Trophoblast cell (in vitro differentiated cells and primary cell): ENCODE measurements at regions not wholly inside any gene's neighbourhood (a gene's known extent, or its start where the extent isn't known, plus 50 kb on each side); places are given as distances from the start of the nearest gene placed in this dataset.

Source experiments
- DNase-seq, 2 donors: peaks; one replicate each; pipeline ENCODE4 v3.0.0-alpha.2; 2016
- H2AFZ ChIP-seq: 2 replicates; pipeline ENCODE4 v1.6.1; 2013; ENCODE audit warnings: low read length, moderate library complexity, mild to moderate bottlenecking; ENCODE audit not compliant: insufficient read depth, poor library complexity
- H2AK5ac ChIP-seq: 2 replicates; pipeline ENCODE4 v1.6.1; 2013; ENCODE audit warnings: mild to moderate bottlenecking, low read length
- H2BK120ac ChIP-seq: 2 replicates; pipeline ENCODE4 v1.6.1; 2013; ENCODE audit warnings: low read length, mild to moderate bottlenecking, moderate library complexity; ENCODE audit not compliant: insufficient read depth, poor library complexity
- H2BK12ac ChIP-seq: 2 replicates; pipeline ENCODE4 v1.6.1; 2013; ENCODE audit warnings: mild to moderate bottlenecking, low read length, moderate library complexity
- H2BK5ac ChIP-seq: 2 replicates; pipeline ENCODE4 v1.6.1; 2013; ENCODE audit warnings: low read length, low read depth, moderate library complexity, mild to moderate bottlenecking; ENCODE audit not compliant: poor library complexity
- H3K14ac ChIP-seq: 2 replicates; pipeline ENCODE4 v1.6.1; 2013; ENCODE audit warnings: mild to moderate bottlenecking, low read length
- H3K18ac ChIP-seq: 2 replicates; pipeline ENCODE4 v1.6.1; 2013; ENCODE audit warnings: mild to moderate bottlenecking, low read length
- H3K23ac ChIP-seq: 2 replicates; pipeline ENCODE4 v1.6.1; 2013; ENCODE audit warnings: low read length
- H3K27ac ChIP-seq: 2 replicates; pipeline ENCODE4 v1.5.1; 2013; ENCODE audit warnings: low read depth, mild to moderate bottlenecking, inconsistent platforms, low read length, moderate library complexity
- H3K27me3 ChIP-seq: 2 replicates; pipeline ENCODE4 v1.6.1; 2013; ENCODE audit warnings: inconsistent platforms, mild to moderate bottlenecking, low read length, moderate library complexity; ENCODE audit not compliant: insufficient read depth
- H3K36me3 ChIP-seq, 2 experiments: 1 replicate in 1 of 2; 2 replicates in 1 of 2; pipeline ENCODE4 v1.6.1; 2013; ENCODE audit warnings: low read length in 2 of 2, mild to moderate bottlenecking in 2 of 2, moderate library complexity in 1 of 2; ENCODE audit not compliant: insufficient read depth in 2 of 2, control insufficient read depth in 1 of 2
- H3K4ac ChIP-seq: 2 replicates; pipeline ENCODE4 v1.6.1; 2013; ENCODE audit warnings: low read depth, mild to moderate bottlenecking, low read length, moderate library complexity
- H3K4me1 ChIP-seq, 2 experiments: 1 replicate in 1 of 2; 2 replicates in 1 of 2; pipeline ENCODE4 v1.6.1; 2013; ENCODE audit warnings: low read length in 2 of 2, mild to moderate bottlenecking in 2 of 2, moderate library complexity in 1 of 2; ENCODE audit not compliant: insufficient read depth in 2 of 2, control insufficient read depth in 1 of 2
- H3K4me2 ChIP-seq: 2 replicates; pipeline ENCODE4 v1.6.1; 2013; ENCODE audit warnings: inconsistent platforms, mild to moderate bottlenecking, low read length, moderate library complexity
- H3K4me3 ChIP-seq: 2 replicates; pipeline ENCODE4 v1.5.1; 2013; ENCODE audit warnings: mild to moderate bottlenecking, low read depth, low read length, inconsistent platforms
- H3K79me1 ChIP-seq: one replicate; pipeline ENCODE4 v1.6.1; 2013; ENCODE audit warnings: low read length
- H3K79me2 ChIP-seq: 2 replicates; pipeline ENCODE4 v1.6.1; 2013; ENCODE audit warnings: low read length, mild to moderate bottlenecking; ENCODE audit not compliant: control insufficient read depth, insufficient read depth, poor library complexity
- H3K9ac ChIP-seq: 2 replicates; pipeline ENCODE4 v1.6.1; 2013; ENCODE audit warnings: mild to moderate bottlenecking, low read length
- H3K9me3 ChIP-seq: 2 replicates; pipeline ENCODE4 v1.6.1; 2013; ENCODE audit warnings: low read depth, mild to moderate bottlenecking, control low read depth, inconsistent platforms, low read length; ENCODE audit not compliant: insufficient read depth
- H4K12ac ChIP-seq: 2 replicates; pipeline ENCODE4 v1.6.1; 2013; ENCODE audit warnings: low read depth, mild to moderate bottlenecking, low read length, moderate library complexity
- H4K8ac ChIP-seq: 2 replicates; pipeline ENCODE4 v1.6.1; 2013; ENCODE audit warnings: low read depth, mild to moderate bottlenecking, low read length, moderate library complexity
- H4K91ac ChIP-seq: one replicate; pipeline ENCODE4 v1.6.1; 2013; ENCODE audit warnings: low read depth, mild to moderate bottlenecking, low read length, moderate library complexity
- WGBS: extraction: QIAGEN DNeasy Blood & Tissue Kit; methylation state at CpG from one replicate; pipeline ENCODE4 v1.1.7; 2013; ENCODE audit warnings: missing lambda C conversion rate; ENCODE audit not compliant: insufficient read length, insufficient coverage; ENCODE audit errors: extremely low coverage; 5-methylcytosine and 5-hydroxymethylcytosine counted together

DNA sequence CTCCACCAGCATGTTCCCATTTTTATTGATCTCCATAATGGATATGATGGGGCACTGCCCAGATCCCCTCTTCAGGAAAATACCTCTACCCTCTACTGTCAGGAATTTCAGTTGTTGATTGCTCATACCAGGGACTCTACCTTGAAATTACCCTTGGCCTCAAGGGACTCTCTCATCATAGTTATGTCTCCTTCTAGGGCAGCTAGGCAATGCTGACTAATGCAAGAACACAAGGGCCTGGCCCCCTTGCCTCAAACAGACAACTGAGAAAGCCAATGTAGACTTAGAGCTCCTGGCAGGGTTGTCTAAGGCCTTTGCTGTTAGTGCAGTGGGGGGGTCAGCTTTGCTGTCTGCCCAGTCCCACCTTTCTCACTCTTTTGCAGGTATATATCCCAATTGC, 493.1 kb downstream of the BTBD3 start:
- H2AFZ ChIP-seq, result no peak overlapping the region
- no peak overlapping the region for H4K91ac ChIP-seq
- H3K9me3 ChIP-seq, result peaks cover 2% of the 10 kb centered on the region
- no peak overlapping the region for H2AK5ac ChIP-seq
- no peak overlapping the region for H3K4me2 ChIP-seq
- no peak for DNase-seq
- peak overlapping the region; percentile 43 for H2BK12ac ChIP-seq
- no peaks in the 10 kb centered on the region for H3K27me3 ChIP-seq
- H3K79me2 ChIP-seq, result no peaks in the 10 kb centered on the region
- H3K4ac ChIP-seq, result no peak overlapping the region
- no peak overlapping the region for H4K12ac ChIP-seq
- no peak overlapping the region for H3K9ac ChIP-seq
- no peak overlapping the region for H4K8ac ChIP-seq
- H2BK120ac ChIP-seq, result no peak overlapping the region
- no peak overlapping the region for H3K27ac ChIP-seq
- no peak overlapping the region for H3K23ac ChIP-seq
- peaks cover 8 to 24% of the 10 kb centered on the region in 2 experiments for H3K4me1 ChIP-seq
- no peak overlapping the region for H3K14ac ChIP-seq
- no peak overlapping the region for H2BK5ac ChIP-seq
- H3K18ac ChIP-seq, result no peak overlapping the region
- peaks cover 0 to 2% of the 10 kb centered on the region in 2 experiments for H3K36me3 ChIP-seq
- H3K4me3 ChIP-seq, result no peak overlapping the region
- H3K79me1 ChIP-seq, result peaks cover 15% of the 10 kb centered on the region

DNA sequence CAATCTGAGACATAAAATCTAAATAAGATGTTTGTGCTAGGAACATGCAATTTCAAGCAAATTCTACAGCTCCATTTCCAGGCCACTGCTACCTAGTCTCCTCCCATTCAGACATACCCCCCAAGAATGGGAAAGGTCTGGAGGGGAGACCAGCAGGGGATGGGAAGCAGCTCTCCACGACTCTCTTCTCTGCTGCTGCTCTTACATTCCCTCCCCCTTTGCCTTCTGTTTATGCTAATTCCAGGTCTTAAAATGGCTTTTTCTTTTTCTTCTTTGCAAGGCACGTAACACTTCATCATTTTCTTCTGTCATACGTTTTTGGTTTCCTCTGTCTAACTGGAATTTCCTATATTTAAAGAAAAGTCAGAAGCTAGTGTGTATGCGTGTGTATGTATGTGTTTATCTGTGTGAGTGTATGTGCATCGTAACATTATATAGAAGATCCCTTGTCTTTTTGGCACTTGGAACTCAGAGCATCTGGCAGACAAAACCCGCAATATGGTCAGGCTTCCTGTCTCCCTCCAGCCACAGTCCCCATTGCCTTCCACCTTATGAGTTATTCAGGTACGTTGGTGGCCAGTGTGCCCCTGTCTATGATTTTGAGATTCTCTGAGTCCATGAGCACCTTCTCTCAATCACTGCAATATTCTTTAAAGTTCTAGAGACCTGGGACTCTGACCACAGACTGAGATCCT, 493.7 kb downstream of the BTBD3 start:
- Histone ChIP-seq H2BK120ac (no peak overlapping the region), H4K8ac (no peak overlapping the region), H3K79me1 (peaks cover 15% of the 10 kb centered on the region), H2BK12ac (no peak overlapping the region), H4K12ac (no peak overlapping the region), H3K14ac (no peak overlapping the region), H3K23ac (no peak overlapping the region), H3K4ac (no peak overlapping the region), H3K36me3 (peaks cover 0 to 2% of the 10 kb centered on the region in 2 experiments), H2AK5ac (no peak overlapping the region), H3K27ac (no peak overlapping the region), H3K27me3 (no peaks in the 10 kb centered on the region), H3K4me2 (no peak overlapping the region), H3K4me1 (peaks cover 8 to 25% of the 10 kb centered on the region in 2 experiments), H3K4me3 (no peak overlapping the region), H2BK5ac (no peak overlapping the region), H3K9me3 (peaks cover 2% of the 10 kb centered on the region), H3K79me2 (no peaks in the 10 kb centered on the region), H2AFZ (no peak overlapping the region), H3K9ac (no peak overlapping the region), H4K91ac (no peak overlapping the region), H3K18ac (no peak overlapping the region)
- DNase-seq, result no peak
- WGBS, result no CpG with 5 or more reads among the region's 7 CpGs

DNA sequence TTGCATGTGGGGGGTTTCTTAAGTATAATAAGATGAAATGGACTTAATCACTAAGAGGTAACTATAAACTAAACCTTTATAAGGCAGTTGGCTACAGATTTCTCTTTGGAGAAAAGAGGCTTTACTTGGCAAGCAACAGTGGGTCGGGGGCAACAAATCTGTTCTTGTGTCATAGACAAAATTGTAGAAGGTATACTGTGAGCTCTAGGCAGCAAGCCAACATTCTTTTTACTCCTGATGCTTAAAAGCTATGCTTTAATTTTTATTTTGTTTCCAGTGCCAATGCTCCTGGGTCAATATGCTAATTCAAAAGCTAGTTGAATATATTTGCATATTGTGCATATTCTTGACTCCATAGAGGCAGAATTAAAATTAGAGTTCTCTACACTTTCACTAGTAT, 495.4 kb downstream of the BTBD3 start:
- no peaks in the 10 kb centered on the region for H3K79me2 ChIP-seq
- H3K9ac ChIP-seq, result no peak overlapping the region
- H3K4me1 ChIP-seq, result peaks cover 8 to 25% of the 10 kb centered on the region in 2 experiments
- no peak overlapping the region for H2AK5ac ChIP-seq
- no peak overlapping the region for H3K4me3 ChIP-seq
- H3K27me3 ChIP-seq, result no peaks in the 10 kb centered on the region
- no peak overlapping the region for H3K23ac ChIP-seq
- no peak overlapping the region for H2BK120ac ChIP-seq
- H3K14ac ChIP-seq, result no peak overlapping the region
- WGBS, result no CpG with 5 or more reads among the region's 1 CpG
- H2BK12ac ChIP-seq, result no peak overlapping the region
- no peak overlapping the region for H2BK5ac ChIP-seq
- no peak overlapping the region for H3K4ac ChIP-seq
- H4K91ac ChIP-seq, result no peak overlapping the region
- no peak overlapping the region for H3K27ac ChIP-seq
- no peak overlapping the region for H4K12ac ChIP-seq
- H2AFZ ChIP-seq, result no peak overlapping the region
- no peak overlapping the region for H3K4me2 ChIP-seq
- no peak overlapping the region for H3K18ac ChIP-seq
- peaks cover 0 to 2% of the 10 kb centered on the region in 2 experiments for H3K36me3 ChIP-seq
- no peak for DNase-seq
- H3K79me1 ChIP-seq, result peaks cover 15% of the 10 kb centered on the region
- H4K8ac ChIP-seq, result no peak overlapping the region
- H3K9me3 ChIP-seq, result no peaks in the 10 kb centered on the region

DNA sequence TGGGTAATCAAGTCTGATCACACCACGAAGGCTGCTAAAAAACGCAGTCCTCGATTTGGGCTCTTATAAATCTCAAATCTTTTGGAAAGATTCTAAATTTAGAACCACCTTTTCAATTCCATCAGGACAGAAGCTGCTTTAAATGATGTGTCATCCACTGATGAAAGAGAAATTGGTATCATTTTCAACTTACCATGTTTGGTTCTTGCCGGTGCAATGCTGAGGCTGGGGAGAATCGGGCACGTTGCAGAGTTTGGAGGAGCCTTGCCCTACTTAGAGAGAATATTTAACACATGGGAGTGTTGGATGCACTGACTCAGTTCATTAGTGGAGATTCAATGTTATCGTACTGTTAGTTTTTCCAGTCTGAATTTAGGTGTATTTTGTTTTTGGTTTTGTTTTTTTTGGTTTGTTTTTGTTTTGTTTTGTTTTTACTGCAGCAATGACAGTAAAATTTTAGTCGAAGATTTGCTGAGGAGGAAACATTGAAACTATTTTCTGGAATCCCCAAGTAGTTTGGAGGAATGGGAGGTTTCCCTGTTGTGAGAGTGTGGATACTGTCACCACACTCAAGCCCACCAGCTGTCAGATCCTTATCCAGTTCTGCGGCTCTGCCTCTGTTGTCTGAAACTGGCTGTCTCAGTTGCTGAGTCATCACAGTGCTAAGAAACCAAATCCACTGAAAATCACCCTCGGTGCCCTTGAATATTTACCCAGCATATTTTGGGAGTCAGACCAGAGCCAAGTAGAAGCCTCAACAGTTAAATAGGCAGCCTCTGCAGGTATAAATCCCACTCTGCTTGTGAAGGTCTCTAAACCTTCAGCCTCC, 497.0 kb downstream of the BTBD3 start:
- H2BK120ac ChIP-seq, result peak overlapping the region; percentile 2
- H3K27me3 ChIP-seq, result no peaks in the 10 kb centered on the region
- peaks cover 8 to 22% of the 10 kb centered on the region in 2 experiments for H3K4me1 ChIP-seq
- H3K36me3 ChIP-seq, result no peaks in the 10 kb centered on the region
- no peak overlapping the region for H4K8ac ChIP-seq
- H2AFZ ChIP-seq, result no peak overlapping the region
- no peak overlapping the region for H3K4me3 ChIP-seq
- H3K79me1 ChIP-seq, result peaks cover 15% of the 10 kb centered on the region
- no peak overlapping the region for H3K9ac ChIP-seq
- peak overlapping the region; percentile 39 for H4K91ac ChIP-seq
- no peak overlapping the region for H3K23ac ChIP-seq
- H3K14ac ChIP-seq, result no peak overlapping the region
- peak overlapping the region; percentile 50 for H2BK5ac ChIP-seq
- H3K9me3 ChIP-seq, result no peaks in the 10 kb centered on the region
- no peaks in the 10 kb centered on the region for H3K79me2 ChIP-seq
- H3K4me2 ChIP-seq, result peak overlapping the region; percentile 38
- no peak overlapping the region for H4K12ac ChIP-seq
- H2AK5ac ChIP-seq, result no peak overlapping the region
- no peak overlapping the region for H3K4ac ChIP-seq
- peak in 1 of 2 donors; percentile 18 for DNase-seq
- WGBS, result no CpG with 5 or more reads among the region's 10 CpGs
- H3K27ac ChIP-seq, result peak overlapping the region; percentile 82
- H3K18ac ChIP-seq, result no peak overlapping the region
- H2BK12ac ChIP-seq, result peak overlapping the region; percentile 69
